HCT116 (cell line): ENCODE measurements at regions not wholly inside any gene's neighbourhood (a gene's known extent, or its start where the extent isn't known, plus 50 kb on each side); places are given as distances from the start of the nearest gene placed in this dataset.

Experiments used
- ATF3 ChIP-seq: IDR thresholded peaks from 2 replicates; pipeline ENCODE4 v1.6.1; 2012
- CBX3 ChIP-seq: IDR thresholded peaks from 2 replicates; pipeline ENCODE4 v1.6.1; 2012; ENCODE audit warnings: low read depth
- CEBPB ChIP-seq: IDR thresholded peaks from 2 replicates; pipeline ENCODE4 v1.6.1; 2012; ENCODE audit warnings: low read depth
- CTCF ChIP-seq, 3 experiments: fragments of 200-600 bp in 1 of 3; sonication (generic) in 1 of 3; IDR thresholded peaks in 2 of 3; conservative IDR thresholded peaks in 1 of 3; 2 replicates each; pipeline ENCODE4 v1.5.1; 2012 to 2017; ENCODE audit warnings: low read depth in 2 of 3, low read length in 2 of 3, antibody characterized with exemption in 1 of 3, borderline replicate concordance in 1 of 3, control low read depth in 1 of 3, mild to moderate bottlenecking in 1 of 3, mixed read lengths in 1 of 3, mixed run types in 1 of 3, moderate library complexity in 1 of 3; ENCODE audit not compliant: insufficient read depth in 1 of 3
- EZH2 ChIP-seq: fragments of 200-600 bp; sonication (generic); IDR thresholded peaks from 2 replicates; pipeline ENCODE4 v1.6.1; 2017; ENCODE audit warnings: antibody characterized with exemption, mixed run types
- EZH2phosphoT487 ChIP-seq: fragments of 200-600 bp; IDR thresholded peaks from 2 replicates; pipeline ENCODE4 v1.6.1; 2018; ENCODE audit warnings: antibody characterized with exemption, borderline replicate concordance
- JUND ChIP-seq: IDR thresholded peaks from 2 replicates; pipeline ENCODE4 v1.6.1; 2012
- POLR2A ChIP-seq: IDR thresholded peaks from 2 replicates; pipeline ENCODE4 v1.7.0; 2011; ENCODE audit warnings: borderline replicate concordance; ENCODE audit not compliant: insufficient read depth, insufficient read length; ENCODE audit errors: extremely low read depth
- REST ChIP-seq: IDR thresholded peaks from 2 replicates; pipeline ENCODE4 v1.6.1; 2012; ENCODE audit warnings: low read depth
- SIN3A ChIP-seq: IDR thresholded peaks from 2 replicates; pipeline ENCODE4 v1.6.1; 2012; ENCODE audit warnings: low read depth
- YY1 ChIP-seq: IDR thresholded peaks from 2 replicates; pipeline ENCODE4 v1.6.1; 2011; ENCODE audit warnings: low read length, low read depth, moderate library complexity, mild to moderate bottlenecking; ENCODE audit not compliant: insufficient replicate concordance; ENCODE audit errors: extremely low read depth
- ZNF274 ChIP-seq: fragments of 200-500 bp; sonication (Bioruptor generic); IDR thresholded peaks from 2 replicates; pipeline ENCODE4 v1.6.1; 2014; ENCODE audit warnings: mild to moderate bottlenecking, low read depth, low read length, inconsistent platforms

- TF ChIP-seq CTCF (IDR thresholded peaks at IDR 0.05 in 2 of 3, conservative IDR thresholded peaks at IDR 0.05 in 1 of 3; ENCODE audit: borderline replicate concordance in 1 of 3, insufficient read depth in 1 of 3, low read depth in 2 of 3, low read length in 2 of 3) (no peak), CBX3 (no peak), EZH2 (no peak), EZH2phosphoT487 (no peak), ZNF274 (no peak), CEBPB (no peak), ATF3 (no peak), POLR2A (no peak), REST (no peak), YY1 (no peak), SIN3A (no peak), JUND (no peak)
Observed at GRCh38 chr7:124429923-124430322, 335.7 kb downstream of the GPR37 start.
